GM19452 (cell line): ENCODE measurements at regions not wholly inside any gene's neighbourhood (a gene's known extent, or its start where the extent isn't known, plus 50 kb on each side); places are given as distances from the start of the nearest gene placed in this dataset.
"Not testable (repeated sequence)": the region's sequence is repeated elsewhere in the genome, so short reads cannot be mapped to it uniquely, and the experiment has no call there.

Experiments used
- ATAC-seq: cut with Tn5 transposase; IDR thresholded peaks from one replicate; pipeline ENCODE4 v1.9.1; 2021; ENCODE audit not compliant: unreplicated experiment

DNA sequence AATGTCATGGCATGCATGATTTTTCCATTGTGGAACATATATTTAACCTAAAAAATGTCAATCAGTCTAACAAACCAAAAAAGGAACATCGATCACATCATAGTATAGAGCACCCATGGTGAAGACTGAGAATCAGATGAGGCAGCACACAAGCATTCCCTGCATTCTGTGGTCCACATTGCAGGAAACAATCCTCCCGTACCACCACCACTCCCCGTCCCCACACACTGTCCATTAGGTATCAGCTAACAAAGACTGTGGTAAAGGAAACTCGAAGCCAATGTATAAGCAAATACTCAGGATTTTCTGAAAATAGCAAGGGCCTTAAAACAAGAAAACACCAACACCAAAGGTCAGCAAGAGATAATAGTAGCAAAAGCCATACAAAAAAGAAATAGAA lies 1104.4 kb upstream of the SEMA6A start:
- no peak for ATAC-seq

DNA sequence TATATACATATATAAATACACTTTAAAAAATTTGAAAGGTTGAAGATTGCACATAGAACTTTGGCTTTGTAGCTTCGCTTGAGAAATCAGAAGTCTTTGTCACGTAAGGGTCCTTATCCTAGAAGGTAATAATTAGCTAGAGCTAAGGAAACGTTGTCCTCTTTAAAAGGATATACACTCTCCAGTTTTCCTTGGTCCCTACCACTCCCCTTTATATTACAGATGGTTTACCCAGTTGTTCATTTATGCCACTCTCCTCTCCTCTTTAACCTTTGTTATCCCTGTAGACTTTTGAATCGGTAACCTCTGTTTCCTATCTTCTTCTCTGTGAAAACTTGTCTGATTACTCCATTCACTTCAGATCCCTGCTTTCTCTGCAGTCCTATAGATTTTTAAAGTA lies 1101.0 kb upstream of the SEMA6A start:
- no peak for ATAC-seq

DNA sequence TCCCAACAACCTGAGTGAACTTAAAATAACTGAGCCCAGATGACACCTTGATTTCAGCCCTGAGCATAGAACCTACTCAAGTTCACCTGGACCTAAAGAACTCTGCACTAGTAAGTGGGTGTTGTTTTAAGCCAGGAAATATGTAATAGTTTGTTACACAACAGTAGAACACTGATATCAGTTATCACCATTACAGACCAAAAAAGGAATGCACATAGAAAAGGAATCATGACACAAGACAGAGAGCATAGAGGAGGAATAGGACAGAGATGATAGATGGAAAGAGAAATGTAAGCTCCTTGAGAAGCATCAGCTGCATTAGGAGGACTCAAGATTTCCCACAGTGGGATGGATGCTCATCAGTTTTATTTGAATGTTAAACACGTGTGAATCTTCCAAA lies 1096.9 kb upstream of the SEMA6A start:
- ATAC-seq = no peak

DNA sequence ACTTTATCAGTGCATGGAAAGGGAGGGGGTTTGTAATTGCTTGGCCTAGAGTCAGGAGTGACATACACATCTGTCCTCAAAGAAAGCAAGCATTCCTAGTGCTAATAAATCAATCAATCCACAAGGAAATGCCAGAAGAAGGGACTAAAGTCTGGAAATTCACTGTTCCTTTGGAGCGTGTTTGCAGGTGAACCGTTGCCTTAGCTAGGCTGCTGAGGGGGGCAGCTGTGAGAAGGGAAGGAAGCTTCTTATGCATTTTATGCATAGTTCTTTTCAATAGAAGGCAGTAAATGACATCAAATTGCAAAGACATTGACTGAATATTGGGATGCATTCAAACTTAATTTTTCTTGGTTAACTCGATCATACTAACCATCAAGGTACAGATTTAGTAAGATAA lies 1092.5 kb upstream of the SEMA6A start:
- no peak for ATAC-seq

DNA sequence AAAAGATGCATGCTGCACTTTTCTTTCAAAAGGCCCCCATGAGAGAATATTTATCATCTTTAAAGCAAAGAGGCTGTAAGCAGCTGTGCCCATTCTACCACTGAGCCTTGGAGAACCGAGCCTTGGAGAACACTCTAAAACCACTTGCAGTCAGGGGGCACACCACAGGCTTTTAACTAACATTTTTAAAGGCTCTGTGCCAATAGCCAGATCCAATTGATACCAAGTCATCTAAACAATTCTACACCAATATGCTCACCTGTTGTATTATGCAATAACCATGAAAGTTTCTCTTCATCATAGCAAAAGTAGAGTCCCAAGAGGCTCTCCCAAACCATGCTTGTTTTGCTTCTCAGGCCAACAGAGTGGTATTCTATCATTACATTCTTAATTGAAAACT lies 1090.5 kb upstream of the SEMA6A start:
- no peak for ATAC-seq

DNA sequence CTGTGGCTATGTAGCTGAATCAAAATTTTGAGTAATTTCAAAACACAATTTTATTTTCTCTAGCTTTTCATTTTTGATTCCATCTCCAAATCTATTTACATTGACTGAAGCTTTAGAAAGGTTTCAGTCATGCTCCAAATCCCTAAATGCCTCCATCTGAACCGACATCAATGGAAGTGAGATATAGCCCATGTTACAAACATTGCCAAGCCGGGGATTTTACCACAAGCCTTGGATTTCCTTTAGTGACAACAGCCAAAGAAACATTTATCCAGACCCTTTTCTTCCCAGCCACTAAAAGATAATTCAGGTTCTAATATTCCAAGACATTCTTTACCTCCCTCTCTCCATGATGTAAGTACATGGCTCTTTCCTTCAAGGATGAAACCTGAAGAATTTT lies 1087.7 kb upstream of the SEMA6A start:
- ATAC-seq = no peak

DNA sequence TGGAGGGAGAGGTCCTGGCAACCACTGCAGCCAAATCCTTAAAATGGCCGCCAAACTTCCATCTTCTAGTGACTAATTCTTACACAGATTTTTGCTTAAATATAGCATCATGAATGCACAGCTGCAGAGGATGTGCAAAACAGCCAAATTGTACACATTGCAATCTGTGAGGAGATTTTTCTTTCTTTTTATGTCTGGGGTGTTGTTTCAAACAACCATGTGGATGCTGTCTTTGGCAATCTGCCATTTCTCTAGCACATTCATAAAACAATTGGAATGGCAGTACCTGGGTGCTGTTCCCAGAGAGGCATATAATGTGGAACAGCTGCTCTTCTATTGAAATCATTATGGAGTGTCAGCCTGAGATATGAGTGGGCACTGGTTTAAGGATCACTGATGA lies 1082.9 kb upstream of the SEMA6A start:
- no peak for ATAC-seq

DNA sequence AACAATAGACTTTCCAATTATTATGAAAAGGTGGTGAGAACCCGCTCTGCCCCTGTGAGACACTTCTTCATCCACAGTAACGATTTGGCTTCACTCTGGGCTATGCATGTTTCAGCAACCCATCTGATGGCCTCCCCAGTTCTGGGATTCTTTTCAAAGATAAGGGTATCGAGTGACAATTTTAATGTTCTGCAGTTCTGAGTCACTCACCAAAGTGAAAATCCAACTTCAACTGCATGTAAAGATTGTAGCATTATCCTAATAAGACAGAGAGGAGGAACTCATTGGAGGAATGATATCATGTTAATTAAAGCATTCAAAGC lies 1078.3 kb upstream of the SEMA6A start:
- no peak for ATAC-seq

DNA sequence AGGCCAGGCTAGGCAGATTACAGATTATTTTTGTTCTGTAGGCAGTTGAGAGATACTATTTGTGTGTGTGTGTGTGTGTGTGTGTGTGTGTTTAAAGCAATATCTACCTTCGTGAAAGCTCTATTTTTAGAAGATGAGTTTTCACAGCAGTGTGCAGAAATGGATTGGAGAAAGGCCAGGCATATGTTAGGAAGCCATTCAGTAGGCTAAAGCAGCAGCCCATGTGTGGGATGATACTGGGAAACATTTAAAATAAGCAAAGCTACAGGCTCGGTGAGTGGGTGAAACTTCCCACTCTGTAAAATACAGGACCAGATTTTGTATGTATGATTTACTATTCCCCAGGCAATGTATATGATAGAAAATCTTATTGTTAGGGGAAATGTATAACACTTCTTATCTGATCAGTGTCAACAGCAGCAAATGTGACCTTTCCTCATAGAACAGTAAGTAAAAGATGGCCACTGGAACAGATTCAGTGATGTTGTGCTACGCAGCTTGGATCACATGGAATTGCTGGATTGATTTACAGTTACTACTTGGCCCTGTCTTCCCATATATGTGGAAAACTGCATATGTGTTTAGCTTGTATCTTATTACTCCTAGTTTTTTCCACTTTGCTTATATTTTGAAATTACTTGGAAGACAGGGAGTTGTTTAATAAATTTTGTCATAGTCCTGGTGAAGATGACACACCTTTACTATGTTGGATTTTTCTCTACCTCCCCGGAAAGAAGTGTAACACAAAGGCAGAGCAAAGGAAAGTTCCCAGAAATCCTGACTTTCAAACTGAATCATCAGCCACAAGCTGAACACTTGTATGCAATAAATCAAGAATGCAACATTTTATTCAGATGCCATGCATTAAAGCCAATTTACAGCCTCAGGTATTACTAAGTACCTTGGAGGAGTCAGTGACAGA lies 1077.7 kb upstream of the SEMA6A start:
- no peak for ATAC-seq

DNA sequence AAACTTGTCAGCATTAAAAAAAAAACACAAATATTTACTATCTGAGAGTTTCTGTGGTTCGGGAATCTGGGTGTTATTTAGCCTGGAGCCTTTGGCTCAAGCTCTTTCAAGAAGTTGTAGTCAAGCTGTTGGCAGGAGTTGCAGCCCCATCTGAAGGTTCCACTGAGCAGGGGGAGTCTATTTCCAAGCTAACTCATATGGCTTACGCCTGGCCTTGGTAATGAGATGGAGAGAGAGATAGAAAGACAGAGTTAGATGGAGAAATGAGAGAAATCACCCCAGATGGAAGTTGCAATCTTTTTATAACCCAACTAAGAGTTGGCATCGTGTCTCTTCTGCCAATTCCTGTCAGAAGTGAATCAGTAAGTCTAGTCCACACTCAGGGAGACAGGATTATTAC lies 1075.2 kb upstream of the SEMA6A start:
- no peak for ATAC-seq

DNA sequence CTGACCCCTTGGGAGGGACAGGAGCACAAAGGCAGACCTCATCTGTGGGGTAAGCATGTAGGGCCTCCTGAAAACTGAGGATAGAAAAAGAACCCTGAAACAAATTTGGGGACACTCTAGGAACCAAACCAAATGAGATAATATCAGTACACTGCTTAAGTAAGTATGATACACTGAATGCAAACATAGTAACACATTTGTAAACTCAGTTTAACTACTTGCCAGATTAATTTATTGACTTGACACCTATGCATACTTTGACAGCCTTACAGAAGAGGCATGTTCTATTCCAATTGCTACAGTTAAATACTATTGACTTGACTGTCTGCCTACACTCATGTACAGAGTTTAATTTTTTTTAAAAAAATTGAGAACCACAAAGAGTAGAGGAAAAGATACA lies 1070.8 kb upstream of the SEMA6A start:
- no peak for ATAC-seq

DNA sequence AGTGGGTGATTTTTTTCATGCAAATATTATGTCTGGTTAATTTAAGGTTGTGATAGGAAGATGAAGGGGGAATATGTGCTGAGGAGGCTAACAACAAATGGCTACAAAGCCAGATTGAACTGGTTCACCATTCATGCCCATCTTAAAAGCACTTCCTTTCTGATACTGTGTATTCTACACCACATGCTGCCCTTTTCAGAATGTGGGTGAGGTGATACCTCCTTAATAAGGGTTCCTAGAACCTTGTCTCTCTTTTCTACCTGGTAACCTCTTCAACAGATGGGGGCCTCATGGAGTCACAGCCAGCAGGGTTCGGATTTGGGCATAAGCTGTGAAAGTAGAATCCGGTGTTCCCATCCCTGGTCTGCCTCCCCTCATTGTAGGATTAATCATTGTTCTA lies 1064.0 kb upstream of the SEMA6A start:
- no peak for ATAC-seq

DNA sequence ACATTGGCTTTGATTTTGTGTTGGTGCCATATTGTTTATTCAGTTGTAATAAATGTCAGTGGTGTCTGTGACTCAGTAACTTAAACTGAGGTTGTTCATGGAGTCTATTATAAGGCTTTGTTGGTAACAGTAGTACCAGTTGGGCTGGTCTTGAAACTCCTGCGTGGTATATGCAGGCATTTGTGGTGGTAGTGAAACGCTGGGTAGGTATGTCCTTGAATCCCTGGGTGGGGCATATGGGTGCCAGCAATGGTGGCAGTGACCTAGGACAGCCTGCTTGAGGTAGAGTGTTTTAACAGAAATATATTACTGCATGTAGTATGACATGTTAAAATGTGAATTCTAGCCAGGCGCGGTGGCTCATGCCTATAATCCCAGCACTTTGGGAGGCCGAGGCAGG lies 1058.5 kb upstream of the SEMA6A start:
- no peak for ATAC-seq

DNA sequence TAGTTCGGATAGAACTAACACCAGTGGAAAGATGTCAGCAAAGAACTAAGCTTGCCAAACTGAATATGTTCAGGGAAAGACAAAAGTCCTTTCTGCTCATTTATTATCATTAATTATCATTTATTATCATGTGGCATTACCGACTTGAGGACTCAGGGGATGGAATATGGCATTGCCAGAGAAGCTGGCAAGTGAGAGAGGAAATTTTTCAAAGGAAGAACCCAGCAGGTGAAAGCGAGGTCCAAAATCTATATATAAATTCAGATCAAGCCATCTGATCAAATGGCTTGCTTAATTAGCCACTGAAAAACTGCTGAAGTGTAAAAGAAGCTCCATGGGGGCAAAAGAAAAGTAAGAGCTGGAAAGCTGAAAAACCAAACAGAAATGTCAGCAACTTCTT lies 1049.6 kb upstream of the SEMA6A start:
- no peak for ATAC-seq

DNA sequence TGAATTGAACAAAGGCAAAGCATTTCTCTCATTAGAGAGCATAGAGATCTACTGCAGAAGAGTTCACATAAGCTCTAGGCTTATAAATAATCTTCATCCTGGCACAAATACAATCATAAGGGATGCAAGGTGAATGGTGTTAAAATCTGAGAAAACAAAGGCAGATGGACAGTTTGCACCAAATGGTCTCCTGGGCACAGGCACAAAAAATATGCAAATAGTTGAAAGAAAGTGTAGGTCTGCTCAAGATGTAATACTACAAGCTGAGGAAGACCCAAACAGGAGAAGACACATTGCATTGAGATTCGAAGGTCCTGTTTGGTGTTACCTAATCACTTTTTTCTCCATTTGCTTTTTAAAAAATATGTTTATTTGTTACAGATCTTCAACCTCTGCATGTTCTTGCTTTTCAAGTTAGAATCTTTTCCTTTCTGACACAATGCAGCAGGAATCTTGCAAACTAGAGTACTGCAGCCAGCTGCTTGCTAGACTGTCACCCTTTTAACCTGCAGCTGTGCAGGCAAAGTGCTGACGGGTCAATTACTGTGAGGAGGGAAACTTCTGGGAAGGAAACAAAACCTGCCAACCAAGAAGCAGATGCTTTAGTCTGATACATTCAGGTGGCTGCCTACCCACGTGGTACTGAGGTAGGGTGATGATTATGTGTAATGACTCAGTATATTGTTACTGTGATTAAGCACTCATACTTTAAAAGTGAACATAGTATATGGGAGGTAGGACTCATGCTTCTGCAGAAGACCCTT lies 1048.6 kb upstream of the SEMA6A start:
- no peak for ATAC-seq

DNA sequence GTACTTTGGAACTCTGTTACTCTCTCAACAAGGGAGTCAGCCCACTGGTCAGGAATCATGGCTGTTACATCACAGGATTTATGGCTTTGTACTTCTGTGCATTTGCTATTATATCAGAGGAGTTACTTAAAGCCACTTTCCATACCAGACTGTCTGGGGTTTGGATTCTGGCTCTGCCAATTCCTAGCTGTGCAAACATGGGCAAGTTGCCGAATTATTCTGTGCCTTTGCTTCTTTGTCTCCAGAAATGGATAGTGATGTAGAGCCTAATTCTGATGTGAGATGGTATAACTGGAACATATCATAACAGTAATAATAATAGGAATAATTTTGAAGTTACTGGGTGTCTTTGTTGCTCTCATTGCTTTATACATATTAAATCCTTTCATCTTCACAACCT lies 1047.3 kb upstream of the SEMA6A start:
- ATAC-seq = no peak

DNA sequence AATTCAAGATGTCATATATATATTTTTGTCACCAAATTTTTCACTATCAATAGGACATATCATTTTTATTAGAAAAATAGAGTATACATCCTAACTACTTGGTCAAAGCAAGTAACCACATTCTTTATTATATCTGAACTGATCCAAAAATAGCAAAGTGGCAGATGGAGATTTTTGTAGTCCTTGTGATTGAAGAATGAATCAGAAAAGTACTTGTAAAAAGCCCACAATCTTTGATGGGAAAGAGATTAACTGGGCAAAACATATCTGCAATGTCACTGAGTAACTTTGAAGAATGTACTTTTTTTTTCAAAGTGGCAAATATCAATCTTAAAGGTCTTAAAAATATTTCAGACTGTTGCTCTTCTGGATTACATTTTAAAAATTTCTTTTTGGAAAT lies 1040.6 kb upstream of the SEMA6A start:
- ATAC-seq = no peak

DNA sequence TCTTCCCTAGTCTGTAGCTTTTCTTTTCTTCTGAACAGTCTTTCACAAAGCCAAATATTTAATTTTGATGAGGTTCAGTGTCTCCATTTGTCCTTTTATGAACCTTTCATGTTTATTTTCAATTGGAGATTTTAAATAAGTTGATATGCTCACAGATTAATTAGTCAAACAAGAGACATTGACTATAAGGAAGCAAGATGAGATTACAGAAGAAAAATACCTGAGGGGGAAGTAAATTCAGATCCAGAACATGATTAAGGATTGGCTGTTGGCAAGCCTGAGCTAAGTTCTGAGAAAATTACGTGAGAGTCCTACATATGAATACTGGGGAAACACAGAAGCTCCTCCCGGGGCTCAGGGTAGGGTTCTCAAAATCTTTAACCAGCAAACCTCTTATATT lies 1039.8 kb upstream of the SEMA6A start:
- no peak for ATAC-seq

DNA sequence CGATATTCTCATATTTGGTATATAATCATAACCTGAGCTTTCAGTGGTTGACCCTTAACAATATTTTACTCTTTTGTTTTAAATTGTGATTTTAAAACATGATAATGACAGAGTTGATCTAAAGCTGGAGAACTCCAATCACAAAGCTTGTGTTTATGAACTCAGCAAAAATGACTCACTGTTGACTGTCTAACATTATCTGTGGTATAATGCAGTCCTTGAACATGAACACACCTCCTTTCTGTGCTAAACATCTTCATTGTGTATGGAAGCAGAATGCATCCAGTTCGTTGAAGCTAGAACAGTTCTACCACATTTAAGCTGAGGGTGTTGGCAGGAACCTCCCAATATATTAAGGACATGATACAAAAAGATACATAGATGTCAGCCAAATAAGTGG lies 1030.2 kb upstream of the SEMA6A start:
- ATAC-seq = no peak

DNA sequence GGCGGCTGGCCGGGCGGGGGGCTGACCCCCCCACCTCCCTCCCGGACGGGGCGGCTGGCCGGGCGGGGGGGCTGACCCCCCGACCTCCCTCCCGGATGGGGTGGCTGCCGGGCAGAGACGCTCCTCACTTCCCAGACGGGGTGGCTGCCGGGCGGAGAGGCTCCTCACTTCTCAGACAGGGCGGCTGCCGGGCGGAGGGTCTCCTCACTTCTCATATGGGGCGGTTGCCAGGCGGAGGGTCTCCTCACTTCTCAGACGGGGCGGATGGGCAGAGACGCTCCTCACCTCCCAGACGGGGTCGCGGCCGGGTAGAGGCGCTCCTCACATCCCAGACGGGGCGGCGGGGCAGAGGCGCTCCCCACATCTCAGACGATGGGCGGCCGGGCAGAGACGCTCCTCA lies 1025.2 kb upstream of the SEMA6A start:
- ATAC-seq = not testable (repeated sequence)

DNA sequence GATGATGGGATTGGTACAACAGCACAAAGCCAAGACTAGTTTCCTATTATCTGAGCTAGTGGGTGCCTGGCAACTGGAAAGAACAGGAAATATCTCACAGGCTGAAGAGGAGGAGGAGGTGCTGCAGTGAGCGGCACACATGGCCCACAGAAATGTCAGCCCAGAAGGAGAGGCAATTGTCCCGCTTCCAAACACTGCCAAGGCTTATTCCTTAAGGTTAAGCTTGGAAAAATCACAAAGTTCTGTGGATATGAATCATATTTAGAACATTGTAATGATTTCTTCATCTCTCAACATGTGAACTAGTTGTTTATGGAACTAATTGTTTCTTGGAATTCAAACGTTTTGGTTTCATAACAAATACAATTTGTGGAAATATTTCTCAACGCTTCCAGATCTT lies 1019.5 kb upstream of the SEMA6A start:
- no peak for ATAC-seq

DNA sequence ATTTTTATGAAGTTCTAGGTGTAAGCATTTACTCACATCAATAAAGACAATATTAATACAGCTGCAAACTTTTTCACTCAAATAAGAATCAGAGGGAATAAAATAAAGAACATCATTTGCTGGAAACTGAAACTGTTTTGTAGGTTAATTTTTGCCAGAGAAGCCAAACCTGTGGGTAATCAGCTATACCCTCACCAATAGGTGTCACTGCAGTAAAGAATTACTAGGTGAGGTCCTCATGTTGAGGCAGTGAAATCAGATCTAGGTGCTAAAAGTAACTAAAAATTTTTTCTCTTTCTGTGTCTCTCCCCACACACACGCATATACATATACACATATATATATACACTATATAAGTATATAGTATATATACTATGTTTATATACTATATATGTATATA lies 1016.3 kb upstream of the SEMA6A start:
- no peak for ATAC-seq

DNA sequence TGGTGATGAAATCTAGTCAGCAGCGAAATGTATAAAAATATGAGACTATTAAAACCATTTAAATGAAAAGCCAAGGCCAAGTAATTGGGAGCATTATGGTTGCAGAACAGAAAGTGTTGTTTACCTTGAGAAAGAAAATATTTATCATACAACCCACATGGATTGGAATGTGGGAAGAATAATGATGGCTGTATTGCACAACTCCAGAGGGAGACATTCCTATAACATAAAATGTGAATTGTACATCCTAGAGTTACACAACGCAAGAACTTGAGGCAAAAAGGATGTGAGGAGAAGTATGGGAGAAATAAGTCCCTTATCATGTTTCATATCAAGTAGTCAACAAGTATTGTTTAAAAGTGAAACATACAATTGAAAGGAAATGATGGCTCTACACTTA lies 1014.0 kb upstream of the SEMA6A start:
- no peak for ATAC-seq
